CD4-positive, alpha-beta T cell treated with Interleukin-15 for 4 hours (primary cell): ENCODE measurements at regions not wholly inside any gene's neighbourhood (a gene's known extent, or its start where the extent isn't known, plus 50 kb on each side); places are given as distances from the start of the nearest gene placed in this dataset.

Experiments used
- DNase-seq: peaks from one replicate; pipeline ENCODE4 v3.0.0-alpha.2; 2020; ENCODE audit warnings: low spot score

DNA sequence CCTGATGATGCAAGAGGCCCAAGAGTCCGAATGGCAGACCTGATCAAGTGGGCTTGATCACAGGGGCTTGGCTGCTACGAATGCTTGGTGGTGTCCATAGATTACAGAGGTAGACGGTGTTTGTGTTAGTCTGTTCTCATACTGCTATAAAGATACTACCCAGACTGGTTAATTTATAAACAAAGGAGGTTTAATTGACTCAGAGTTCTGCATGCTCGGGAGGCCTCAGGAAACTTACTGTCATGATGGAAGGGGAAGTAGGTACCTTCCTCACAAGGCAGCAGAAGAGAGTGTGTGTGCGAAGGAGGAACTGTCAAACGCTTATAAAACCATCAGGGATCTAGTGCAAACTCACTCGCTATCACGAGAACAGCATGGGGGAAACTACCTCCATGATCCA, 268.9 kb upstream of the KLF6 start:
- DNase-seq = no peak

DNA sequence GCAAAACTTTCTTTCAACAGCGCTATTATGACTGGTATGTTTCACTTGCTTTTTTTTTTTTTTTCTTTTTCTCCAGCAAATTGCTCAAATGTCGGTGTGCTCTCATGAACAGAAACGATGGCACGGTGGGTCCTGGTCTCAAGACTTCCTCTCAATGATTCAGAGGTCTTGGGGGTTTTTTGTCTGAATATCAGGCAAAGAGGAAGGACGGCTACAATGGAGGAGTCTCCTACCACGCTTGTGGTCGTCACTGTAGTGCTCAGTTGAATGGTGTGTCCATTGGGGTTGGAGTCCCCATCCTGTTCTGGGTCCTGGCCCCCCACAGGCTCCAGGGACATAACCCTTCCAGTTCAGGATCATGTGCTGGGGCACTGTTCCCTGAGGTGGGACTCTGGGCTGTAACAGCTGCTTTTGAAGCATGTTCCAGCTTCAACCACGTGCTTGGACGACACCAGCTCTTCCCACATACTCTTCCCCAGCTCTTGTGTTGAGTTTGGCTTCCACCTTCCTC, 266.7 kb upstream of the KLF6 start:
- no peak for DNase-seq

DNA sequence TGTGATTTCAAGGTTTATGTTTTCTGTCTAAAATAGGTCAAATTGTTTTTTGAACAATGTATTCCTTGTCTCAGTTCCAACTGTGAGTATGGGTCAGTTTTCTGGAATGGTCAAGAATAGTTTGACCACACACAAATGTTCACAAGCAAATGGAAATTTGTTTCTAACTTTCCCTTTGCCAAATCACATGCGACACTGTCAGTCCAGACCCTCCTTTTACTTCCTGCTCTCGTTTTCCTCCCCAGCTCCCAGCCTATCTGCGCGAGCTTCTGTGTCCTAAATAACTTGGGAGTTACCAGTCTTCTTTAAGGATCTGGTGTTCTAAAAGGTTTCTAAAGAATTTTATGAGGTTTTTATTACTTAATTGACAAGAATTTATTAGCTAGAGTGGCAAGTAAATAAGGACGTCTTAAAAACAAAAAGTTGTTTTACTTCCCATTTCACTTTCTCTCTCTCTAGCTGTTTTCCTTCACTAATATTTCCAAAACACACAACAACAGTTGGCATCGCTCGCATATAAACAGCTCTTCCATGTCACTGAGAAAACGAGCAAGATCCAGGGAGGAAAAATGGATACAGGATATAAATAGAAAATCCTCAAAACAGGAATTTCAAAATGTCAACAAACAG, 266.1 kb upstream of the KLF6 start:
- DNase-seq = no peak

DNA sequence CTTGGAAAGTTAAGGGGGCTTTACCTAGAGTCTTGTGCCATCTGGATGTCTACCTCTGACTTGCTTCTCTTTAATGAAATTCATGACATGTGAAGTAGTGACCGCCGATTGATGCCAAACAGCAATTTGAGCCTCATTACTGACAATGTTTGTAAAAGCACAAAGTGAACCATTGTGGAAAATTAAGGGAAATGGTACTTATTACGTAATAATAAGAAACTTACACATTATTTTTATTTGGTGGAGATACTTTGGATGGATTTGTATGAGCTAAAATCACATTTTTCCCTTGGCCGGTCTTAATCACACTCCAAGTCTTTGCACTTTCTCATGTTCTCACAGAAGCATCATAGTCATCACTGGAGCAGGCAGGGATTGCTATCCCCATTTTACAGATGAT, 265.1 kb upstream of the KLF6 start:
- DNase-seq = no peak

DNA sequence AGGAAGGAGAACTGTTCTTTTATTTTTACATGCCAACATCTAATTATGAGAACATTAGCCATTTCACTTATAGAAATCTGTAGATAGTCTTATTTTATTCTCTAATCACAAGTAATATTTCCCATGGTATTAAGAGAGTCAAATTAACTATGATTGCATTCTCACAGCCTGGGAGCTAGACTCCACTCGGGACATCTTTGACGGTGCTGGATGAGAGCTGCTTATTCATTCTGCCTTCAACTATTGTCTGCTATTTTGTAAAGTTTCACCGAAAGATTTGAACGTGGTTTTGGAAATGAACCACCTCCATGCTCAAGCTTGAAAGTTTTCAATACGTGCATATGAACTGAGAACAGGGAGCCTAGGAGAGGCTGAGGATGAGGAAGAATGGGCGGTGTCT, 264.3 kb upstream of the KLF6 start:
- no peak for DNase-seq

DNA sequence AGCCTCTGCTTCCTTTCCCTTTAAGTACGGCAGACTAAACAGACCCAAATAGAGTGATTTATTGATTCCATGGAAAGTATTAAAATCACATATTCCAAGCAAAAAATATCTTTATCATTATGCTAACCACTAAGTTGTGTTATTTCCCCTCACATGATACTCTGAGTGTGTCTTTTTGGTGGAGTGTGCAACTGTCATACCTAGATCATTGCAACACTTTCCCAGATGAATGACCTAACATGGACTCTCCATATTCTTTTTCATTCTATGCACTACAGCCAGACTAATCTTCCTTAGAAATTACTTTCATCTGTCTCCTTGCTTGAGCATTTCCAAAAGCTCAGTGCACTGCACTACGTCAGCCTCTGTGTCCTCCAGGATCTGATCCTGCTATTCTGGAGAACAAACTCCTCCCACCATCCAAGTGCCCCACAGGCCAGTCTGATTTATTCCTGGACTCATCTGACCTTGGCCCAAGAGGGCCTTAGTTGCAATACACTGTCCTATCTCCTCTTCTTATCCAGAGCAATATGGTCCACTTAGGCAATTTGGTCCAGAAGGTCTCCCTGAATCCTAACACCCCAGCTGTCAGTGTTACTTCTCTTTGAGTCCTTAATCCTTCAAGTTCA, 263.3 kb upstream of the KLF6 start:
- DNase-seq = no peak

DNA sequence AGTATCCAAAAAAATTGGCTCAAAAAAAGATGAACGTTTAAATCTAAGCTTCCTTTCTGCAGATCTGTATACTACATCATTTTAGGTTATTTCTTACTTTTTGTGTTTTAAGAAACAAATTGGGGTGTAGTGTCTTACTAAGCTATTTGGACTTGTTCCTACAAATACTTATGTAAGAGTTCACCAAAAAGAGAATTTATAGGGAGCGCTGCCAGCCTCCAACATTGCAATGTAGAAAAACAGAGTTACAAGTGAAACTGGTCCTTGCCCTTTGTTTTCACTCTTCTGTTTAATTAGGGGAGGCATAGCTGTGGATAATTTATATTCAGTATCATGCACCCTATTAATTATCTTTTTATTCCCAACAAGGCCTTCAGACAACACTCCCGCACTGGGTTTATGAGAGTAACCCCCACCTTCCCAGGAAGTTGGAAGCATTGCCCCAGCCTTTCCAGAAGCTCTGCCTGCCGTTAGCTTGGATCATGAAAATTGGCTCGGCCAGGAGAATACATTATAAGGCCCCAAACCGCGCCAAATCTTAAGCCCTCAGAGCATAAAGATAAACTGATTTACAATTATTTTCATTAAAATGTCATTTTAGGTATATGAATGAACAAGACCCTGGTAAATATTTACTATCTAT, 261.8 kb upstream of the KLF6 start:
- DNase-seq = no peak

DNA sequence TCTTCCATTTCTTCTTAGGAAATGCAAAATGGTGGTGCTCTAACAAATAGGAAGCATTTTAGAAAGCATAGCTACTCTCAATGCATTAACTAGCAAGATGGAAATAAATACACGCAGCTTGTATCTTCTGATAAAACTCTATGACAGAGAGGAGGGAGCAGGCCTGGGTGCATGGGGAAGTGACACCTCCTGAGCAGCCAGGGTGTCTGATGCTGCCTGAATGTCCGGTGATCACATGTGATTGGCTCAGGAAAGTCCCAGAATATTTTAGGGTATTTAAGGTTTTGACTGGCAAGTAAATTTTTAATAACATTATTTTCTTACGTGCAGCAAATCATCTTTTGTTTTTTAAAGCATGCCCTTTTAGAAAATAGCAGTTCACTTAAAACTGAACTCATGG, 261.0 kb upstream of the KLF6 start:
- DNase-seq = no peak

DNA sequence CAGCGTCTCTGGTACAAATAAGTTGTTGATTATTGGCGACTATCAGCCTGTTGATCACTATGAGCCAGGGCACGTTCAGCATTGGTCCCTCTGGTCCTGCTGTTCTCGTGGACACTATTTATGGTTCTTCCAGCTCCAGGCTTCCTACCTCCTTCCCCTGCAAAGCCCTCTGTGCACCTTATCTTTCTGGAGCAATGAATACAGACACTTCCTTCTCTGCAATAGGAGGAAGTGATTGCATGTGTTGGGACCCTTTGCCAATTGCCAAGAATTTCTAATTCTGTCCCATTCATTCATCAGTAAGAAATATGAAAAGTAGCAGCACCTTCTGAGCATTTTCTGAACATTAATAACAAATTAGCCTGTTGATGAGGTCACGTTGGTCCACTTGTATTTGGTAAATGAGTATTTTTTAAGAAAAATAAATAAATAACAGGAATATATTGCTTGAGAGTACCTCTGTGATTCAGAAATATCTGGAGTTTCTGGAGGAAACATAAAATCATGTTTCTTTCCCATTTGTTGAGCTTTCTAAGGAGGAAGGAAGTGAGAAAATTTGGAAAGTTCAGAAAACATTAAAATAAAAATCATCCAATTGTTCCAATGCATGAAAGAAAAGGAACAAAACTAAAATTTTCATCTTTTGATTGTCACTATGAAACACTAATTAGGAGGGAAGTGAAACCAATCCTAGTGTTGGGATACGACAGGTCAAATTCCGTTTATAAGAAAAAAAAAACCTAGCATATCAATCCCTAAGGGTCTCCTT, 259.1 kb upstream of the KLF6 start:
- DNase-seq = no peak

DNA sequence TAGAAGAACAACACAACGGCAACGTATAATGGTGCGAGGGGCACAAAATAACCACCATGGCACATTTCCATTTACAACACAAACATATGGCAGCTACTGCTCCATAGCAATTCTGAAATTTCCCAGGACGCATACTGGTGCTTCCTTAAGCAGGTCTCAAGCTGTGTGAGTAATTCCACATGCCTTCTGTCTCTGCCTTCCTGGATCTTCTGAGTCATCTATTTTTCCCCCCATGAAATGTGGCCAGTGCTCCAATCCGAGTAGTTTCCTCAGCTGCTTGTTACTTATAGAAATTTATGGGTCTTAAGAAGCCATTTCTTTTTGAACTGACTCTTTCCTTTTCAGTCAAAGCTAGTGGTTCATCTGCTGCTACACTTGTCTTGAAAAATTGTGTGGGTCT, 256.6 kb upstream of the KLF6 start:
- no peak for DNase-seq

DNA sequence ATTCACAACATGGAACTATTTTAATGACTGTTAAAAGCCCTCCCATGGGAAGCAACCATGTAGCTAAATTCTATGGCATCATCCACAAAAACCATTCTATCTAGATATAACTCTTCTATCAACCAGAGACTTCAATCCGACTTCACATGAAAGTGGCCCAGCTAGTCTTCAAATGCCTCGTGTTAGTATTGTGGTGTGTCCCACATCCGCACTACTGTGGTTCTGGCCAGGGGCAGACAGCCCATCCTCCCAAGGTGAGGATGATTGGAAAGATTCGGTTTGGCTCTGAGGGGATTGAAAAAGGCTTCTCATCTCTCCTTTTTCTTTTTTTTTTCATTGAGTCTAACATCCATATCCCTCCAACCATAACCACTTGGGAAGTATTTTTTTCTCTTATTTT, 253.0 kb upstream of the KLF6 start:
- no peak for DNase-seq

DNA sequence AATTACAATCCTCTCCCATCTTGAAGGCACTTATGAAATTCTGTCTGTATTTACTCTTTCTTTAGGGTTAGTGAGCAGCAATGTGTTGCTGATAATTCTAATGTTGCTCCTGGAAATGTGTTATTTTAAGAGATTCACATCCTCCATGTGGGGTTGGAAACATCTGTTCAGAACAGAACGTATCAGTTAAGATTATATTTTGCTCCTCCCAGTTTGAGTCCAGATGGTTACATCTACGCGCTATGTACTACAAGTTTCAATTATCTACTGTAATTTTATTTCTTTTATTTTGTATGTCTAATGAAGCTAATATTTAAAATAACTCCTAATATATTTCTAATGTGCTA, 250.6 kb upstream of the KLF6 start:
- DNase-seq = no peak

DNA sequence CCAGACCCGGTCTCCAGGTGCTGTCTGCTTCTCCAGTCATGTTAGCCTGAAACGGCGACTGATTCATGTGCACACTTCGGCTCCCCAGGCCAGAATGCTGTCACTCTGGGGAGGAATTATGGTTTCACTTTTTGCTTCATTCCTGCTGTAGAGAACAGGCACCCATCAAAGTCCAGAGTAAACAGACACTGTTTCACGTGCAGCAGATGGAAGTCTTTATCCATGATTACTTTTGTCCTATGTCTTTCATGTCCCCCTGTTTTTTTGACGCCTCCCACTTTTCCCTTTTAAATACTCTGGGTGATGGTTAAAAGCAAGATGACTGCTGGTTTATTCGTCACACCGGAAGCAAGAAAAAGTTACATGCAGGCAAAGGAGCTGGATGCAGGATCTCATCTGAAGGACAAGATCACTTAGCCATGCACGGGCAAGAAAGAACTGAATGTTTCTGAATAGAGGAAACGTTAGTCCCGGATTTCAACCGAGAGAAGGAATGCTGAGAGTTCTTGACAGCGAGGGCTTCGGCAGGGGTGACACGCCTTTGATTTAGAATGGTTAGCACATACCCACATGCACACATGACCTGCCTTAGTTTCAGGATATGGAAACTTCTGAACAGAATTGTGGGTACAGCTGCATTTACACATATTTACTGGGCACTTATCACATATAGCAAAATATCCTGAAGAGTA, 250.0 kb upstream of the KLF6 start:
- DNase-seq = peak; percentile 25

DNA sequence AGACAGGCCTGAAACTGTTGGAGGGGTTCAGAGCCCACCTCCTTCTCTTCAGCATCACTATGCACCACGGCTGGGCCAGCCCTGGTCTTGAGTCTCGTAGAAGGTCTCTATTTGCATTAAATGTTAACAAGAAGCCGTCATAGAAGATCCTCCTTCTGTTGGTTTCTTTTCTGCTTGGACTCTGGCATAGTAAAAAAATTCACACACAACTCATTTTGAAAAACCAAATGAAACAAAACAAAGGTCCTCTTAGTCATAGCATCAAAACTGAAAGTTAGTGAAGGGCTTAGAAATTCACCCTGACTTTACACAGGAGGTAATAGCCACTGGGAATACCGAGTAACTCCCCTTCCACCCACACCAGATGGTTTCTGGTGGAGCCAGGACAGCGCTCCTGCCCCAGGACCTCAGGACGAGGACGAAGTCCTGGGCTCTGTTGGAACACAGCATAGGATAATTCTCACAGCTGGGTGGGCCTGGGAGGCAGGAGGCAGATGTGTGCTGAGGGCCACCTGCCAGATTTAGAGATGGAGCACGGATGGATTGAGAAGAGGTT, 248.4 kb upstream of the KLF6 start:
- DNase-seq = peak; percentile 15

DNA sequence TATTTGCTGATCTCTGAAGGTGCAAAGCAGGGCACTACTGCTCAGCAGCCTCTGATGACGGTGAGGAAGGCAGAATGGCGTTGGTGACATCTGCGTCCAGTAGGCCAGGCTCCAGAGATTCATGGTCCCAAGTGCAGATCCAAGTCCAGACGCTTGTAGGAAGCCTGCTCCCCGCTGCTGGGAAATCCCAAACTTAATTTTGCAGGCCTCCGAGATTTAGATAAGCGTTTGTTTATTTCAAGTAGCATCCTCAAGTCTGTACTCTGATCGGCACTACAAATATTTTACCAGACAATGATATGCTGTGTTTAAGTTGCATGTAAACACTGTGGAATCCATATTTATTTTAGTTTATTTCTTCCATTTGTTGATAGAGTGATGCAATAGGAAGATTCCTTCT, 244.9 kb upstream of the KLF6 start:
- no peak for DNase-seq

DNA sequence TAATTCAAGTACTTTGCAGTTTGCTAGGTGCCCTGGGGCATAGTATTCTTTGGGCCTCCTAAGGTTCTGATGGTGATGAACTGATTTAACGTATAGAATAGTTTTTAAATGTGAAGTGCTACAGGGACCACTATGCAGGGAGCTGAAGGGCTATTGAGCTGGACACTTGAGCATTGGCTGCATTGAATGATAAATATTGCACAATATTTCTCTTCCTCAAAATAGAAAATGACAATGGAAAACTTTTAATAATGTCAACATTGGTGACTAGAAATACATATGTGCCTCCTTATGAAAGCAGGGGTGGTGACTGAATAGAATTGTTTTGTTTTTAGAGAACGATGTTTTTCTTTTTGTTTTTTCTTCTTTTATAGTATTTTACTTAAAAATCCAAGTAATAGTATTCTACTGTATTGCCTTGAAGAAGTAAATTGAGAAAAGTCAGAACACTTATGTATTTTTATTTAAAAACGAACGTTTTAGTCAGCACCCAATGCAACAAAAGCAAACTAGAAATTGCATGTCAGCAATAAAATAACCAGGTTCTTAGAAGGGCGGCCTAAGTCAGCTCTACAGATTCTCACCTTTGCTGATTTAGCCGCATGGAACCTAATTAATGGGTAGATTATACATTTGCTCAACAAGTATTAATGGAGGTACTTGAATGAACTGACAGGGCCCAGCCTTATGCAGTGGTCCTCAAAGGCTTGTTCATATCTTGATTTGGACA, 244.0 kb upstream of the KLF6 start:
- no peak for DNase-seq

DNA sequence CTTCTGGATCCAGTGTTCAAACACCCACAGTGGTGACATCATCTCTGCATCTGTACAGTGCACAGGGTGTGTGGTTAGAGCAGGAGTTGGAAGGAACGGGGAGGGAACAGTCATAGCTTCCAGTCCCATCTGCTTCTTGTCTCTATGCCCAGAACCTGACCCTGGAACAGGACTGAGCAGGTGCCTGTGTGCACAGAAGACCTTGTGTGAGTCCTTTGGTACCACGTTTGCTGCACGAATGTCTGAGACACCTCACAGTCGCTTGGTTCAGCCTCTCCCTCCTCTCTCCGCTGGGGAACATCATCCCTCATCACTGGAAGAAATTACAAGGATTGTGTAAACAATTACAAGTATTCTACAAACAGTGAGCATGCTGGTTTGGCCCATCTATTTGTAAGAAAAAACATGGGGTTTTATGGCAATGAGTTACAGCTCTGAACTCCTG, 243.0 kb upstream of the KLF6 start:
- no peak for DNase-seq

DNA sequence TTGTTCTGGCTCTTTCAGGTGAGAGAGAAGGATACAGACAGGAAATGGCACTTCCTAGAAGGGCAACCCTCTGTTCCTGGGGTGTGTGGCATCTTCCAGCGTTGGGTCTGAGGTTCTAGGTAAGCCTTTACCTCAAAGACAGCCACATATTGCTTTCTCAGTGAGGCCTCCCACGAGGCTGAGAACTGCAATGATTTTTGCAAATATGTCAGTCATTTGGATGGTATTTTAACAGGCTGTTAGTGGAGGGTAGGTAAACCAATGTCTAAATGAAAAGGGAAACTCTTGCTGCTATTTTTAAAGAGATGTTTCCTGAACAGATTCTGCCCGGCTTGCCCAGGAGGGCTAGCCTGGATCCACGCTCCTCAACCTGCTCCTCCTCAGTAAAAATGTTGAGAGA, 240.3 kb upstream of the KLF6 start:
- no peak for DNase-seq

DNA sequence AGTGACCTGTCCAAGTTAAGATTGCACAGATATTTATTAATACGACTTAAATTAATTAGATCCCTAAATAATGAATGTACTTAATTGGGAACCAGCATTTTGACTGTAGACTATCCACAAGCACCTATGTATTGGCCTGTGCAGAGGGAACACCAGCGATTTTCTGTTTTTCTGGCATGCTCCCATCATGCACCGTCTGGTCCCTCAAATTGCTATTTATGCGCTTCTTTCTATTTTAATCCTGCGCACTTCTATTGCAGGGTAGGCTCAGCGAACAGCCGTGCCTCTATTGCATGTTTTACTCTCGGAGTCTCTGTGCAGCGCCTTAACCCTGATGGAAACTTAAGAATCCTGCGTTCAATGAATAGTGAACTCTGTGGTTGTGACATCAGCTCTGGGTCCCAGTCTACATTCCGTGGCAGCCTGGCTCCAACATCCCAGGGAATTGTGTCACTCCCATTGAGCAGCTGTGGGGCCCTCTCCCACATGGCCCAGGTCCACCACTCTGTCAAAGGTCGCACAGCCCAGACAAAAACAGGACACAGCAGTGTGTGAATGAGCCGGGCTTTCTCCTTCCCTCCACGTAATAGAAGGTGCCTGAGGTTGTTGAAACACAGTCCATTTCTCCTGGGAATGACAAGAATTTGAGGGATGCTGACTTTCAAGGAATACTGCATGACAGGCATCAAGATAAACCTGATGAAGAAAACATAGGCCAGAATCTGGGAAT, 239.7 kb upstream of the KLF6 start:
- DNase-seq = no peak

DNA sequence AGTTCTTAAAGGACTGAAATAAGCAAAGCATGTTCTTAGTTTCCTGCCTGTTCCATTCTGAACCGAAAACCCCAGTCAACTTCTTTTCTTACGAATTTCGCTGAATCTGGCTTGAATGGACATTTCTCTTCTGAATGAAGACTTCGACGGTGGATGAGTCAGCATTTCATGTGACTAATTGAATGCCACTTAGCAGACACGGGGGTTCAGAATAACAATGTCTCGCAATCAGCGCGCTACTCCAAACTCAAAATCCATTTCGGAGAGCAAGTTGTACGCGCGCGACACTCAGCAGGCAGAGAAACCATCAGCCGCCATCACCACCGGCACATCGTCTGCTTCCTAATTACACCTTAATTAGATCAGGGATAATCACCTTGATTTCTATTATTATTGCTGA, 239.0 kb upstream of the KLF6 start:
- DNase-seq = no peak

DNA sequence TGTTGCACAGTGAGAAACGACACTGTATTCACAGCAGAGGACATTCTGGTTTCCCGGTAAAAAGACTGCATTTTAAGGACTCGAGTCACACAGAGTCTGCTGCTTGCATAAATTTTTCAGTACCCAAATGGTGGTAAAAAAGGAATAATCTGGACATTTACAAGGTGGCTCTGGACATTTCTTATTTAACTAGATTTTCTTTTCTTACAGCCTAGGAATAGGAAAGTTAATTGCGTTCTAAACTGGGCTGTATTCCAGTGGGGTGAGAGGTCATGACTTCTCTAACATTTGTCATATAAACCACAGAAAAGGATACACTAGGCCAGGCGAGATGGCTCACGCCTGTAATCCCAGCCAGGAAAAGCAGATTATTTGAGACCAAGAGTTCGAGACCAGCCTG, 237.5 kb upstream of the KLF6 start:
- no peak for DNase-seq
